PC-9 (cell line): ENCODE measurements at regions not wholly inside any gene's neighbourhood (a gene's known extent, or its start where the extent isn't known, plus 50 kb on each side); places are given as distances from the start of the nearest gene placed in this dataset.

Experiments
- EZH2 ChIP-seq: fragments of 200-600 bp; sonication (generic); IDR thresholded peaks from 2 replicates; pipeline ENCODE4 v1.8.0; 2017; ENCODE audit warnings: antibody characterized with exemption, low read depth
- TF ChIP-seq, protein P1 (sequence below): fragments of 200-600 bp; sonication (generic); conservative IDR thresholded peaks from 2 replicates; pipeline ENCODE4 v1.6.1; 2017; ENCODE audit warnings: mixed run types, antibody characterized with exemption, mild to moderate bottlenecking, moderate library complexity

DNA sequence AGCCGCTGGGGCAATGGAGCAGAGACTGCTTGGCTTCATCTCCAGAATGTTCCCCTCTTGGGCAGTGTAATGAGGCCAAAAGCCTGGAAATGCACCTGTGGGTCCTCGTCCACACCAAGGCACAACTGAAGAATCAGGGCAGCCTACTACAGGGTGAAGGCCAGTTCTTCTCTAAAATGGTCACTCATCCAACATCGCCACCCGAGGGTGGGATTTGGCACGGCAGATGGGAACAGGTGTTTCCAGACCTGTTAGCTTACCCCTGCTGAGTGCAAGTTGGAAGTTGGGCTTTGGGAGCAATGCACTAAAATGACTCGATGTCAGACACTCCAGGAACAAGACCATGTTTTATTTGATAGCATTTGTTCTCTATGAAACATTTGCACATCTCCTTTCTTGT is 543.7 kb downstream of the NPHP4 start:
- TF ChIP-seq, protein P1, sequence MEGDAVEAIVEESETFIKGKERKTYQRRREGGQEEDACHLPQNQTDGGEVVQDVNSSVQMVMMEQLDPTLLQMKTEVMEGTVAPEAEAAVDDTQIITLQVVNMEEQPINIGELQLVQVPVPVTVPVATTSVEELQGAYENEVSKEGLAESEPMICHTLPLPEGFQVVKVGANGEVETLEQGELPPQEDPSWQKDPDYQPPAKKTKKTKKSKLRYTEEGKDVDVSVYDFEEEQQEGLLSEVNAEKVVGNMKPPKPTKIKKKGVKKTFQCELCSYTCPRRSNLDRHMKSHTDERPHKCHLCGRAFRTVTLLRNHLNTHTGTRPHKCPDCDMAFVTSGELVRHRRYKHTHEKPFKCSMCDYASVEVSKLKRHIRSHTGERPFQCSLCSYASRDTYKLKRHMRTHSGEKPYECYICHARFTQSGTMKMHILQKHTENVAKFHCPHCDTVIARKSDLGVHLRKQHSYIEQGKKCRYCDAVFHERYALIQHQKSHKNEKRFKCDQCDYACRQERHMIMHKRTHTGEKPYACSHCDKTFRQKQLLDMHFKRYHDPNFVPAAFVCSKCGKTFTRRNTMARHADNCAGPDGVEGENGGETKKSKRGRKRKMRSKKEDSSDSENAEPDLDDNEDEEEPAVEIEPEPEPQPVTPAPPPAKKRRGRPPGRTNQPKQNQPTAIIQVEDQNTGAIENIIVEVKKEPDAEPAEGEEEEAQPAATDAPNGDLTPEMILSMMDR: no peak; the same call in 1 of the 2 replicates
- no peak for TF ChIP-seq EZH2
